GM21526 (cell line): ENCODE measurements at regions not wholly inside any gene's neighbourhood (a gene's known extent, or its start where the extent isn't known, plus 50 kb on each side); places are given as distances from the start of the nearest gene placed in this dataset.
"Not testable (repeated sequence)": the region's sequence is repeated elsewhere in the genome, so short reads cannot be mapped to it uniquely, and the experiment has no call there.

Experiments
- ATAC-seq: cut with Tn5 transposase; IDR thresholded peaks from one replicate; pipeline ENCODE4 v1.9.1; 2021; ENCODE audit warnings: moderate library complexity; ENCODE audit not compliant: unreplicated experiment, low FRiP score

GRCh38 chr1:219324629-219325367 is 151.1 kb downstream of the LYPLAL1 start:
- peak; percentile 92 for ATAC-seq

DNA sequence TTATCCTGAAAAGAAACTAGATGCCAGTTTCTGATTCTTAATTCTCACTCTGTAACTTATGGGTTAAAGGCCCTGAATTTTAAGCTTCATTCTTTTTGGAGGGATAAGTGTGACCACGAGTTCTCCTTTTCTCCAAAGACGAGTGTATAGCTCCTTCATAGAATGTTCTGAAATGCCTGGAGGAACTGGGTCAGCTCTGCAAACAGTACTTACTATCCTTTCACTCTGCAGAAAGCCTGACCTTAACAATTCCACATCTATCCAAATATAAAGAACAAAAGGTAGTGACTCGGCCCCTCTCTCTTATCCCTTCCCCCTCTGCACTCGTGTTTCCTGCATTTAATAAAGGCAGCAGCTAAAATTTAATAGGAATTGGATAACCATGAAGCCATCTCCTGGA is 150.5 kb downstream of the LYPLAL1 start:
- ATAC-seq: no peak

DNA sequence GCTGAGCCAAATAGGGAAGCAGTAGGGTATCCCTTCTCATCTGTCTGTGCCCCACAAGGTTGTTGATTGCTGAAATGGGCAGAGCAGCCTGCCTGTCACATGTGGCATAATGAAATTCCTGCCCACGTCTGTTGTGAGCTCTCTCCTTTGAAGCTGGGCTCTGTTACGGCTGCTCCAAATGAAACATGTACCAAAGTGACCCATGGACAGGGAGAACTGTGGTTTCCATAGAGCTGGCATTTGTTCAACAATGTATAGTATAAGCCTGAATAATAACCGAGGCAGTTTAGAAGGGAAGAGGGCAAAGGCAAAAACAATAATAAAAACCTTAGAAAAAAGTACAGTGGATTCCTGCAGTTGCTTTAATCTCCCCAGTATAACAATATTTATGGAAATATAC is 149.7 kb downstream of the LYPLAL1 start:
- ATAC-seq: no peak

DNA sequence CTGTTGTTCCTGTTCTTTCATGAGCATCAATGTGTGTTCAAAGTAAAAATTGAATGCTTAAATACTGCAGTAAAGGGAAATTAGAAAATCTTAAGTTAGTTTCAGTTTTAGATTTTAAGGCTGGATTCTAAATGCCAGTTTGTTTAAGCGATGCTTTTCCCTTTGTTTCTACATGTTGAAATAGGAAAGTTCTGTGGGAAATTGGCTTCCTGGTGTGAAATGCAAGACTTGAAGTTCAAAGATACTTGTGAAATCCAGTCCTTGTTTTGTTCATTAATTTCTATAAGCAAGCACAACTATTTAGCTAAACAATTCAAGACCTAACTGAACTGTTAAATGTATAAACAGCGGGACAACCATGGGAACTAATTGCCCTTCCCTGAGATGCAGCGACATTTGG is 149.1 kb downstream of the LYPLAL1 start:
- ATAC-seq: no peak

GRCh38 chr1:219320563-219320962 is 146.9 kb downstream of the LYPLAL1 start:
- not testable (repeated sequence) for ATAC-seq

- ATAC-seq: no peak
Measured at GRCh38 chr1:219318826-219319225, 145.1 kb downstream of the LYPLAL1 start.

GRCh38 chr1:219317762-219318353 is 144.2 kb downstream of the LYPLAL1 start:
- ATAC-seq: no peak

GRCh38 chr1:219316066-219316465 is 142.4 kb downstream of the LYPLAL1 start:
- ATAC-seq: no peak

DNA sequence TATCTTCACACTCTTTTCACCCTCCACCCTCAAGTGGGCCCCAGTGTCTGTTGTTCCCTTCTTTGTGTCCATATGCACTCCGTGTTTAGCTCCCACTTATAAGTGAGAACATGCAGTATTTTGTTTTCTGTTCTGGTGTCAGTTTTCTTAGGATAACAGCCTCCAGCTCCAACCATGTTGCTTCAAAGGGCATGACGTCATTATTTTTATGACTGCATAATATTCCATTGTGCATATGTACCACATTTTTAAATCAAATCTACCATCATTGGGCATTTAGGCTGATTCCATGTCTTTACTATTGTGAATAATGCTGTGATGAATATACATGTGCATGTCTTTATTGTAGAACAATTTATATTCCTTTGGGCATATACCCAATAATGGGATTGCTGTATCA is 140.3 kb downstream of the LYPLAL1 start:
- no peak for ATAC-seq

- ATAC-seq: no peak
Measured at GRCh38 chr1:219312967-219313366, 139.3 kb downstream of the LYPLAL1 start.

GRCh38 chr1:219310181-219310728 is 136.6 kb downstream of the LYPLAL1 start:
- ATAC-seq: no peak

GRCh38 chr1:219308367-219308766 is 134.7 kb downstream of the LYPLAL1 start:
- no peak for ATAC-seq

DNA sequence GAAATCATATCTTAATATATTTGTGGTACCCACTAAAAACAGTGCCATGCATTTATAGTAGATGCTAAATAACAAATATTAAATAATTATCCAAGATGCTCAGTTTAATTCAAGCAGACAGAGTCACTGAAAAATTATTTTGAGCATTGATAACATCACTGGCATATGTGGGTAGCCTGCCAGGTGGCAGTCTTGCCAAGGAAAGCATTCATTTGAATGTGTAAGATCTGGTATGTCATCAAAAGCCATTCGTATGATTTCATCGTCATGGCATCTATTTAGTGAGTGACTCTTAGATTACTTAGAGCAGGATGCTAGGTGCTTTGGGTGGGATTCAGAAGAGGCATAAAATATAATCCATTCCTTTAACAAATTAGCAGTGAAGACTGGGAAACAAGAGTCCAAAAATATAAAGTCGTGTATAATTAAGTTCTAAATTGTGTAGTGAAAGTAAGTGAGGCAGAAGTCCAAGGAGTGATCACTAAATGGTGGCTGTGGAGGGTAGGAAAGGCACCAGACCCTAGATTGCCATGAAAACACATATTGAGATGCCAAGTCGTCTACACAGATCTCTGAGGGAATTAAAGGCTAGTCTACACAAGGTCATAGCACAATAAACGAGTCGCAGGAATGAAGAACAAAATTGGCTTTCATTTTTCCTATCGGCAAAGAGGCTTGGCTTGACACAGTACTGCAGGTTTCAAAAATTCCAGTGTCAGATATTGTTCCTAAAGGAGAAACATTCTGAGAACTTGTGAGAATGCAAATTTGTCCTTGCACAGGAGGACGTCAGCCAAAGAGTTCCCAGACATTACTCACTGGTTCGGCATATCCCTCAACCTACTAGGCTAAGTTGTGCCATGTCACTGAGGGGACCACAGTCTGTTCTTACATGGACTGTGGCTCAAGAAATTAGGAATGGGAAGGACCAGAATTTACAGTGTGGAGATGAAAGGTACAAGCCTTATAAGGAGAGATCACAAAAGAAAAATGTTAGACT is 130.8 kb downstream of the LYPLAL1 start:
- no peak for ATAC-seq

DNA sequence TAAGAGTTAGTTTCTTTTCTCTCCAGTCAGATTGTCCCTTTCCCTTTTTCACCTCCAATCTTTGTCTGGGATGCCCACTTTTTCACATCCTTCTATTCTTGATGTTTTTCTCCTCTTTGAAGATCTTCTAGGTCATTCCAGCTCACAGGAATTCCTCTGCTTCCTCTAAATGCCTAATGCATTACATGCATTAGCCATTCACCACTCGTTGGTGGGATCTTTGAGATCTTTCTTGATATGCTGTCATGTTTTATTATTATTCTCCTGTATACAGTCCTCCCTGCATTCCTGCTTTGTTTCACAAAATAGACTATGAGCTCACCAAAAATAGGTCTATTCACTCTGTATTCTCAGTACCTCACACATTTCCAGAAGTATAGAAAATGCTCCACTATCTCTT is 129.0 kb downstream of the LYPLAL1 start:
- ATAC-seq: no peak

- ATAC-seq: no peak
Measured at GRCh38 chr1:219299420-219299819, 125.7 kb downstream of the LYPLAL1 start.

- ATAC-seq: no peak
Measured at GRCh38 chr1:219298571-219299148, 125.0 kb downstream of the LYPLAL1 start.

DNA sequence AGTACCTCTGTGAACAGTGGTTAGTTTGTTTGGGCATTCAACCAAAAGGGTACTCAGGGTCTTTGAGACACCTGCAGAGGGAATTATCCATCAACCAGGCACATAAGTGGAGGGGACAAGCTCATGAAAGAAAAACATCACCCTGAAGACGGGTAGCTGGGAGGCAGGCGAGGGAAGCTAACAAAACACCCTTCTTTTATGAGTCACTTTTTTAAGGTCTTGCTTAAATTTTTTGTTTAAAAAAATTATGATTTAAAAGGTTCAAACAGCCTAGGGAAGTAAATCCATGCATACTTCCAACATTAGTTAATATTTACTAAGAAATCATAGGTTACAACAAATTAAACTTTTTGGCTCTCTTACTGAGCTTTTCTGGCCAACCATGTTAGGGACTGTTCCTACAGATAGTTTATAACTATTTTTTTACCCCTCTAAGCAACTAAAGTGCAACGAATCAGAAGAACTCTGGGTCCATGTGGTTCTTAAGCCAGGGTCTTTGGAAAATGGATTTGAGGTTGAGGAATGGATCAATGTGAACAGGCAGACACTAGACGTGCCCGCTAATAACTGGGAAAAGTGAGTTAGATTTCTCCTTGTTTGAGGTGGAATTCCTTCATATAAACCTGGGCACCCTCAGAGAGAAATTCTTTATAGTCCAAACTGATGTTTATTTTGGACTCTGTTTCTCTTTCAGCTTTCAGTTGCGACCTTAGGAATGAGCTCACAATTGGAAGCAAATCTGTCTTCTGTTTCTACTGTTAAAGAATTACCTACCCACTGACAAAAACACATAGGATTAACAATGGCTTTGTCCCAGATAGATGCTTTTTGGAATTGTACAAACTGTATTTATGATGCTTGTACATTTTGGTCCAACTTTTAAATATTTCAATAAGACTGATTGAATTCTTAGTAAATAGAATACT is 123.0 kb downstream of the LYPLAL1 start:
- no peak for ATAC-seq

DNA sequence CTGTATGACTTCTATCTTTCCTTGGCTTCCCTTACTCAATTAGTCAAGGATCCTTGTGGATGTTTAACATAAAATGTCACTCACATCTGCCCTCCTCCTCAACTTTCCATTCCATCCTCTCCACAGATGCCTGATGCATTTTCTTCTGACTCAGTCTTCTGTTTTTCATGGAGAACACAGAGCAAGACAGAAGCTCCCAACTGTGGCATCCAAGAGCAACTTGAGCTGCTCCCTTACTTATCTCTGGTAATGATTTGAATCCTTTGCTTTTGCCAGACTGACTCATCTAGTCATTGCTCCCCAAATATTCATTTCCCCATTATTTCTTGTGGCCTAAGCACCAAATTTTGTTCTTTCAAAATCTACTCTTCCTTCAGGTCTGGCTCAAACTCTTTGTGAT is 120.6 kb downstream of the LYPLAL1 start:
- no peak for ATAC-seq

DNA sequence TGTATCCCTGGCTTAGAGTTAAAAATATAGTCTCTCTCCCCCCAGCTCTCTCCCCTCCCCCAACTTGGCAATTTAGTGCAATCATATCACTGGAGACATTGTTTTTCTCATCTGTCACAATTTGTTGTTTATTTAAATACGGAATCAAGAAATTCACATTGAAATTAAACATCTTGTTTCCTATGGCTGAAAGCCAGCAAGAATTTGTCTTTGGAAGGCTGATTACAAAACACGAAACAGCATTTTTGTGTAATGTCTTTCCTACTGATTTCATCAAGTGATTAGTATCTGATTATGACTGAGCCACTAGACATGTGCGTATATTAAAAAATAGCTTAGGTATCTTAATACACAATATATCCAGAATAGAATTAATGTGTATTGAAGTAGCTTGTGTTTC is 119.7 kb downstream of the LYPLAL1 start:
- no peak for ATAC-seq
